ENCODE measurements at regions not wholly inside any gene's neighbourhood (a gene's known extent, or its start where the extent isn't known, plus 50 kb on each side); places are given as distances from the start of the nearest gene placed in this dataset.

GRCh38 chr2:41686156-41686555 lies 361.7 kb upstream of the PKDCC start:
- DNase-seq, result no peak
- H3K36me3 Mint-ChIP-seq (ENCODE audit: low read depth), result no peaks in the 10 kb centered on the region
- H3K27me3 Mint-ChIP-seq, result peaks cover 2% of the 10 kb centered on the region
- H3K4me3 Mint-ChIP-seq, result no peak overlapping the region
- H3K27ac Mint-ChIP-seq, result no peak overlapping the region
- POLR2A ChIA-PET, result no interaction called here
- CTCF ChIA-PET, result interaction anchor here (1.3 kb wide), 1 partner anchor 12 kb away, joined by 3 read pairs; no protein-coding TSS in a partner anchor
- H3K4me1 Mint-ChIP-seq, result no peaks in the 10 kb centered on the region
- H3K9me3 Mint-ChIP-seq, result peaks cover 2% of the 10 kb centered on the region

GRCh38 chr2:41691561-41691960 lies 356.3 kb upstream of the PKDCC start:
- POLR2A ChIA-PET, result no interaction called here
- DNase-seq, result no peak
- Mint-ChIP-seq H3K27ac (no peak overlapping the region), H3K27me3 (peaks cover 4% of the 10 kb centered on the region), H3K4me3 (no peak overlapping the region), H3K4me1 (no peaks in the 10 kb centered on the region), H3K9me3 (no peaks in the 10 kb centered on the region), H3K36me3 (ENCODE audit: low read depth) (no peaks in the 10 kb centered on the region)
- CTCF ChIA-PET, result no interaction called here

- CTCF ChIA-PET, result interaction anchor here (1.5 kb wide), 1 partner anchor 15 kb away, joined by 3 read pairs; no protein-coding TSS in a partner anchor
- peaks cover 3% of the 10 kb centered on the region for H3K27me3 Mint-ChIP-seq
- H3K9me3 Mint-ChIP-seq, result no peaks in the 10 kb centered on the region
- no peak overlapping the region for H3K4me3 Mint-ChIP-seq
- no peak overlapping the region for H3K27ac Mint-ChIP-seq
- H3K4me1 Mint-ChIP-seq, result no peaks in the 10 kb centered on the region
- no peaks in the 10 kb centered on the region for H3K36me3 Mint-ChIP-seq (ENCODE audit: low read depth)
- no peak for DNase-seq
- POLR2A ChIA-PET, result no interaction called here
These were observed 353.2 kb upstream of the PKDCC start for GRCh38 chr2:41694536-41695049.

DNA sequence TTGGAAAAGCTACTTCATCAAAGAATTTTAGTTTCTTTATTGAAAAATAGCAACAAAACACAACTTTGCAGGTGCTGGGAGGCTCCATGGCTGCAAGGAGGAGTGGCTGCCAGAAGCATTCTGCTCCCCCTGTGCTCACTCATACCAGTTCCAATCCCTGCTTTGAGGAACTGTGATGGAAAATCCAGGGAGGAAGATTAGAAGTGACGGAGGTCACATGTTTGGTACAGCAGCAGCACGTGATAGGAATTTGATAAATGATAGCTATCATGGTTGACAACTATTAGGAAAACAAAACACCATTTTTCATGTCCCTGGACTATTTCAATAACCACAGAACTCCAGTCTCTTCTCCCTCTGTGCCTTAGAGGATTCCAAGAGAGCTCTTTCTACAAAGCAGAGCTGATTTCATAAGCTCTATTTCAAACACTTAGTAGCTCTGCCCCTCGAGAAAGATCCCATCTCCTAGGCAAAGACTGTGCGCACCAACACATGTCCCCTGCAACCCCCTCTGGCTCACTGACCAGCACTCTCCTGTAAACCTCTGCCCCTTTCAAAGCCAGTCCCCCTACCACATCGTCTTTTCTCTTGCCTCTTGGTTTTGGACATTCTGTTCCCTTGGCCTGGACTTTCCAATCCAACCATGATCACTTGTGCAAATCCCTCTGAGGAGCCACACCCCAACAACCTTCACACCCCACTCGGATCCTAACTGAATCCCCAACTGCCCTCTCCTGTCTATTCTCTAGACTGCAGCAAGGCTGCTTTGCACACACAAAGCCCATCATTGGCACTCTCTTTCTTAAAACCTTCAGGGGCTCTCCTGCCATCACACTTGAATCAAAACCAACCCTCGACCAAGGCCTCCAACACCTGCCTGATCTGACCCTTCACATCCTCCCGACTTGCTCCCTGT lies 352.4 kb upstream of the PKDCC start:
- POLR2A ChIA-PET, result no interaction called here

DNA sequence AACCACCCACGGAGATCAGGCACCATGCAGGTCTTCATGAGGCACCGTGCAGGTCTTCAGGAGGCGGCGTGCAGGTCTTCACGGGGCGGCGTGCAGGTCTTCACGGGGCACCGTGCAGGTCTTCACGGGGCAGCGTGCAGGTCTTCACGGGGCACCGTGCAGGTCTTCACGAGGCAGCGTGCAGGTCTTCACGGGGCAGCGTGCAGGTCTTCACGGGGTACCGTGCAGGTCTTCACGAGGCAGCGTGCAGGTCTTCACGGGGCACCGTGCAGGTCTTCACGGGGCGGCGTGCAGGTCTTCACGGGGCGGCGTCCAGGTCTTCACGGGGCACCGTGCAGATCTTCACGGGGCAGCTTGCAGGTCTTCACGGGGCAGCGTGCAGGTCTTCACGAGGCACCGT lies 350.4 kb upstream of the PKDCC start:
- H3K4me1 Mint-ChIP-seq, result no peaks in the 10 kb centered on the region
- no peak overlapping the region for H3K4me3 Mint-ChIP-seq
- H3K27ac Mint-ChIP-seq, result no peak overlapping the region
- ChIA-PET POLR2A (no interaction called here), CTCF (interaction anchor here (1.8 kb wide), 1 partner anchor 11 kb away, joined by 3 read pairs; no protein-coding TSS in a partner anchor)
- H3K36me3 Mint-ChIP-seq (ENCODE audit: low read depth), result no peaks in the 10 kb centered on the region
- H3K27me3 Mint-ChIP-seq, result peaks cover 7% of the 10 kb centered on the region
- DNase-seq, result no peak
- H3K9me3 Mint-ChIP-seq, result no peaks in the 10 kb centered on the region

More for the DNA sequence above, 352.4 kb upstream of the PKDCC start:
- no peak for DNase-seq
- no peak overlapping the region for H3K4me3 Mint-ChIP-seq
- CTCF ChIA-PET, result interaction anchor here (0.6 to 1.5 kb wide), 2 partner anchors 14 to 326 kb away, joined by 3 read pairs; no protein-coding TSS in a partner anchor
- H3K36me3 Mint-ChIP-seq (ENCODE audit: low read depth), result no peaks in the 10 kb centered on the region
- H3K4me1 Mint-ChIP-seq, result no peaks in the 10 kb centered on the region
- no peak overlapping the region for H3K27ac Mint-ChIP-seq
- peaks cover 9% of the 10 kb centered on the region for H3K27me3 Mint-ChIP-seq
- H3K9me3 Mint-ChIP-seq, result no peaks in the 10 kb centered on the region

GRCh38 chr2:41698678-41699422 lies 349.0 kb upstream of the PKDCC start:
- Mint-ChIP-seq H3K27me3 (peaks cover 7% of the 10 kb centered on the region), H3K36me3 (ENCODE audit: low read depth) (no peaks in the 10 kb centered on the region), H3K4me3 (no peak overlapping the region), H3K9me3 (no peaks in the 10 kb centered on the region), H3K27ac (no peak overlapping the region), H3K4me1 (no peaks in the 10 kb centered on the region)
- DNase-seq, result no peak
- POLR2A ChIA-PET, result no interaction called here
- CTCF ChIA-PET, result interaction anchor here (0.8 to 1.8 kb wide), 5 partner anchors 13 to 47 kb away, joined by 3 to 5 read pairs (median 3); no protein-coding TSS in a partner anchor

- no peaks in the 10 kb centered on the region for H3K4me1 Mint-ChIP-seq
- no peak overlapping the region for H3K27ac Mint-ChIP-seq
- ChIA-PET POLR2A (no interaction called here), CTCF (no interaction called here)
- peaks cover 7% of the 10 kb centered on the region for H3K27me3 Mint-ChIP-seq
- H3K4me3 Mint-ChIP-seq, result no peak overlapping the region
- no peaks in the 10 kb centered on the region for H3K36me3 Mint-ChIP-seq (ENCODE audit: low read depth)
- no peak for DNase-seq
- no peaks in the 10 kb centered on the region for H3K9me3 Mint-ChIP-seq
These were observed 346.6 kb upstream of the PKDCC start for GRCh38 chr2:41701231-41701630.

- H3K4me3 Mint-ChIP-seq, result no peak overlapping the region
- H3K36me3 Mint-ChIP-seq (ENCODE audit: low read depth), result no peaks in the 10 kb centered on the region
- peaks cover 7% of the 10 kb centered on the region for H3K27me3 Mint-ChIP-seq
- no peaks in the 10 kb centered on the region for H3K4me1 Mint-ChIP-seq
- ChIA-PET CTCF (no interaction called here), POLR2A (no interaction called here)
- no peak overlapping the region for H3K27ac Mint-ChIP-seq
- H3K9me3 Mint-ChIP-seq, result no peaks in the 10 kb centered on the region
- DNase-seq, result no peak
These were observed 344.7 kb upstream of the PKDCC start for GRCh38 chr2:41703123-41703522.

GRCh38 chr2:41705634-41706033 lies 342.2 kb upstream of the PKDCC start:
- no peaks in the 10 kb centered on the region for H3K9me3 Mint-ChIP-seq
- H3K27ac Mint-ChIP-seq, result no peak overlapping the region
- H3K36me3 Mint-ChIP-seq (ENCODE audit: low read depth), result no peaks in the 10 kb centered on the region
- DNase-seq, result no peak
- peaks cover 4% of the 10 kb centered on the region for H3K27me3 Mint-ChIP-seq
- POLR2A ChIA-PET, result no interaction called here
- CTCF ChIA-PET, result no interaction called here
- no peaks in the 10 kb centered on the region for H3K4me1 Mint-ChIP-seq
- H3K4me3 Mint-ChIP-seq, result no peak overlapping the region

- no peaks in the 10 kb centered on the region for H3K36me3 Mint-ChIP-seq (ENCODE audit: low read depth)
- no peak overlapping the region for H3K27ac Mint-ChIP-seq
- no peak overlapping the region for H3K4me3 Mint-ChIP-seq
- no peaks in the 10 kb centered on the region for H3K4me1 Mint-ChIP-seq
- DNase-seq, result no peak
- no peaks in the 10 kb centered on the region for H3K9me3 Mint-ChIP-seq
- H3K27me3 Mint-ChIP-seq, result peaks cover 4% of the 10 kb centered on the region
- POLR2A ChIA-PET, result no interaction called here
- CTCF ChIA-PET, result no interaction called here
These were observed 341.5 kb upstream of the PKDCC start for GRCh38 chr2:41706286-41706685.

DNA sequence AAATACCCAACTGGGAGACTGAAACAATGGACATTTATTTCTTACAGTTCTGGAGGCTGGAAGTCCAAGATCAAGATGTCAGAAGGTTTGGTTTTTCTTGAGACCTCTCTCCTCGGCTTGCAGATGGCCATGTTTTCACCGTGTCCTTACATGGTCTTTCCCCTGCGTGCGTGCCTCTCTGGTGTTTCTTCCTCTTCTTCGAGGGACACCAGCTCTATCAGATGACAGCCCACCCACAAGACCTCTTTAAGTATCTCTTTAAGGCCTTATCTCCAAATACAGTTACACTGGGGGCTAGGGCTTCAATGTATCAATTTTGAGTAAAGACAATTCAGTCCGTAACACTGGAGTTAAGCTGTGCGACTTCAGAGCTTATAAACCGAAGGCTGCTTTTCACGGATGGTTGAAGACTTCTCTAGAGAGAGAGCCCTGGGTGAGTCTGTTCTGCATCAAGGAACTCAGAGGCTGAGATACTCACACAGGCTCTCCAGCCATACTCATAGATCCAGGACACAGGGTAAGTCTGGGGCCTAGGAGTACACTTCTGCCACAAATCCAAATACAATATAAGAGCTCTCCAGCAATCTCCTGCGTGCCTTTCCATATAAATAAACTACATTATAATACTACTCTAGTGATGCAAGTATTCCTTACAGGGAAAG lies 339.9 kb upstream of the PKDCC start:
- ChIA-PET POLR2A (no interaction called here), CTCF (no interaction called here)
- Mint-ChIP-seq H3K4me3 (no peak overlapping the region), H3K27ac (no peak overlapping the region), H3K27me3 (peaks cover 4% of the 10 kb centered on the region), H3K9me3 (no peaks in the 10 kb centered on the region), H3K36me3 (ENCODE audit: low read depth) (no peaks in the 10 kb centered on the region), H3K4me1 (no peaks in the 10 kb centered on the region)
- no peak for DNase-seq

DNA sequence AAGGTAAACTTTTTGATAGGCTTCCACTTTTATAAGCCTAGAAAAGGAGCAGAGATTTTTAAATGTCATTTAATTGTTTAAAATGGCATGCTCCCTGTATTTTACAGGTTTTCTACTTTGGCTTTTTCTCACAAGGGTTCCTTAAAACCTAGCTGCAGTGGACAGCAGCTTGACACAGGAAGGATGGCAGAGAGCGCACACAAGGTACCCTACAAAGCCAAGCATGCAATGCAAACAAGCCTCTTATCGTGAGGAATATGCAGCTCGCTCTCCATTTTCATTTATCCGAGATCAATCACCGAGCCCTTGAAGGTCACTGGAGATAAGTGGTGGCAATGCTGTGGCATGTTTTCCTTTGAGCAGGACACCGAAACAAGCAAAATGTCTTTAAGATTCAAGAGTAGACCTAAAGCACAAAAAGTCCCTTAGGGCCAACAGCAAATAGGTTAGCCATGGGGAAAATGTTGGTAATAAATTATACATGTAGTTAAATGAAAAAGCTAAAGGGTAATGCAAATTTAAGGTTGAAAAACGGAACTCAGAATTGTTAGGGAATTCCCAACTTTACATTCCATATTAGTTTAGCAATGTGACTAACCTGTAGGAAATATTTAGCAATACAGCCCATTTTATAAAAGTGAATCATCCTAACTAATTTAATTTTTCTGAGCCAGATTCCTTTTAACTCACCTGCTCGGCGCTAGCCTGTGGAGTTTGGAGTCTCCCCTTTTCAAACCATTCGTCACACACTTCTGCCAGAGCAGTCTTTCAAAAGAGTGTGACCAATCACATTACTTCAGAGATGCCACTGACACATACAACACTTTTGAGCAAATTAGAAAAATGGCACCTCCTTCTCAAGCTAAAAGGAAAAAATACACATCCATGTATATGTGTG lies 337.9 kb upstream of the PKDCC start:
- Mint-ChIP-seq H3K27me3 (peaks cover 4% of the 10 kb centered on the region), H3K36me3 (ENCODE audit: low read depth) (no peaks in the 10 kb centered on the region), H3K9me3 (no peaks in the 10 kb centered on the region), H3K4me3 (no peak overlapping the region), H3K4me1 (peaks cover 1% of the 10 kb centered on the region), H3K27ac (no peak overlapping the region)
- no peak for DNase-seq
- CTCF ChIA-PET, result interaction anchor here (1.2 kb wide), 1 partner anchor 15 kb away, joined by 3 read pairs; no protein-coding TSS in a partner anchor
- POLR2A ChIA-PET, result no interaction called here

Data from activated CD4-positive, alpha-beta memory T cell treated with anti-CD3 and anti-CD28 coated beads, Interleukin-2, amount 10 ng/mL, durations not matched to agents 7 days and 5 days (primary cell).